ENCODE measurements at regions not wholly inside any gene's neighbourhood (a gene's known extent, or its start where the extent isn't known, plus 50 kb on each side); places are given as distances from the start of the nearest gene placed in this dataset.

DNA sequence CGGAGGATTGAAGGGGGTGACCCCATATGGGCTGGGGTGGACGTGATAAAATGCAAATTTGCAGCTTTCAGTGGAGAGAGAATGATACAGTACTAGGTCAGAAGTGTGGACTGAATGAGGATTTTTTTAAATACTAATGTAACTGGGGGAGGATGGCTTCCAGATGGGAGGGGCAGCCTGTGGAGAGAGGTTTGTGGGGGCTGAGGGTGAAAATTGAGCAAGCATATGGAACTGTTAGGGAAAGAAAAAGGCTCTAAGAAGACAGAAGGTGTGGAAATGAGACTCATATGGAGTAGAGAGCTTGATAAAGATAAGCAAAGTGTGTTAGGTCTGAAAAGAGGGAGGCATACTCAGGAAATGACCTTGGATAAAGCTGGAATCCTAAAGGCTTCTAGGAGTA is 926.4 kb downstream of the IGSF11 start:
- Mint-ChIP-seq H3K27me3 (ENCODE audit: low read depth, unreplicated experiment) (no peaks in the 10 kb centered on the region), H3K4me1 (ENCODE audit: low read depth, unreplicated experiment) (peaks cover 13% of the 10 kb centered on the region), H3K4me3 (ENCODE audit: unreplicated experiment) (no peak overlapping the region), H3K36me3 (ENCODE audit: low read depth, unreplicated experiment) (no peaks in the 10 kb centered on the region), H3K9me3 (ENCODE audit: unreplicated experiment) (no peaks in the 10 kb centered on the region), H3K27ac (ENCODE audit: unreplicated experiment) (no peak overlapping the region)
- no peak for DNase-seq (ENCODE audit: low read depth)
- Histone ChIP-seq H3K27ac (ENCODE audit: low read depth, low read length) (no peak overlapping the region), H3K79me2 (ENCODE audit: insufficient read depth, low read length) (no peaks in the 10 kb centered on the region), H2AFZ (ENCODE audit: low read depth, low read length) (no peak overlapping the region), H4K20me1 (ENCODE audit: insufficient read depth, low read length) (no peaks in the 10 kb centered on the region), H3K36me3 (ENCODE audit: insufficient read depth, low read length) (no peaks in the 10 kb centered on the region), H3K4me2 (ENCODE audit: low read length) (no peak overlapping the region), H3K9ac (ENCODE audit: low read length) (no peak overlapping the region), H3K4me1 (ENCODE audit: insufficient read depth, low read length) (no peaks in the 10 kb centered on the region), H3K9me3 (ENCODE audit: insufficient read depth, low read depth, low read length) (no peaks in the 10 kb centered on the region), H3K4me3 (ENCODE audit: insufficient read depth, low read depth, low read length) (no peak overlapping the region), H3K27me3 (ENCODE audit: insufficient read depth, low read length) (no peaks in the 10 kb centered on the region)
- no peak for FAIRE-seq
- TF ChIP-seq EZH2 (IDR thresholded peaks at IDR 0.05; ENCODE audit: insufficient read depth, low read length) = no peak
- TF ChIP-seq, protein P1, sequence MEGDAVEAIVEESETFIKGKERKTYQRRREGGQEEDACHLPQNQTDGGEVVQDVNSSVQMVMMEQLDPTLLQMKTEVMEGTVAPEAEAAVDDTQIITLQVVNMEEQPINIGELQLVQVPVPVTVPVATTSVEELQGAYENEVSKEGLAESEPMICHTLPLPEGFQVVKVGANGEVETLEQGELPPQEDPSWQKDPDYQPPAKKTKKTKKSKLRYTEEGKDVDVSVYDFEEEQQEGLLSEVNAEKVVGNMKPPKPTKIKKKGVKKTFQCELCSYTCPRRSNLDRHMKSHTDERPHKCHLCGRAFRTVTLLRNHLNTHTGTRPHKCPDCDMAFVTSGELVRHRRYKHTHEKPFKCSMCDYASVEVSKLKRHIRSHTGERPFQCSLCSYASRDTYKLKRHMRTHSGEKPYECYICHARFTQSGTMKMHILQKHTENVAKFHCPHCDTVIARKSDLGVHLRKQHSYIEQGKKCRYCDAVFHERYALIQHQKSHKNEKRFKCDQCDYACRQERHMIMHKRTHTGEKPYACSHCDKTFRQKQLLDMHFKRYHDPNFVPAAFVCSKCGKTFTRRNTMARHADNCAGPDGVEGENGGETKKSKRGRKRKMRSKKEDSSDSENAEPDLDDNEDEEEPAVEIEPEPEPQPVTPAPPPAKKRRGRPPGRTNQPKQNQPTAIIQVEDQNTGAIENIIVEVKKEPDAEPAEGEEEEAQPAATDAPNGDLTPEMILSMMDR (IDR thresholded peaks at IDR 0.05; ENCODE audit: insufficient read depth, low read depth, low read length) = no peak

DNA sequence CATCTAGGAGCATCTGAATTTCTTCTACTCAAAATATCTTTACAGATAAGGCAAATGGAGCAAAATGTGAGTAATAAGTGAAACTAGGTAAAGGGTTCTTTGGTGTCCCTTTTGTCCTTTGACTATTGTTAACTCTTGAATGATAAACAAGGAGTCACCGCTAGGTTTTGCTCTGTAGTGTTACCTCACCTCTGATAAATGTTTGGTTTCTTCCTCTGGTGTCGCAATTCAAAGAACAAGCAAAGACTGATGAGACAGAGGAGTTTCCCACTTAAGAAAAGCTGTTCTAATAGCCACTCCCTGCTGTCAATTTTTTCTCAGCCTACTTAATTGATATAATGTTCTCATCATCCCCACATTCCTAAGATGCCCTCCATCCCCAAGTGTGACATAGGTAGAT is 925.9 kb downstream of the IGSF11 start:
- no peaks in the 10 kb centered on the region for H3K36me3 ChIP-seq (ENCODE audit: insufficient read depth, low read length)
- no peak overlapping the region for H3K4me3 ChIP-seq (ENCODE audit: insufficient read depth, low read depth, low read length)
- H3K4me3 Mint-ChIP-seq (ENCODE audit: unreplicated experiment) = no peak overlapping the region
- no peaks in the 10 kb centered on the region for H3K9me3 ChIP-seq (ENCODE audit: insufficient read depth, low read depth, low read length)
- no peaks in the 10 kb centered on the region for H3K27me3 Mint-ChIP-seq (ENCODE audit: low read depth, unreplicated experiment)
- H3K9me3 Mint-ChIP-seq (ENCODE audit: unreplicated experiment) = no peaks in the 10 kb centered on the region
- no peak overlapping the region for H2AFZ ChIP-seq (ENCODE audit: low read depth, low read length)
- H3K36me3 Mint-ChIP-seq (ENCODE audit: low read depth, unreplicated experiment) = no peaks in the 10 kb centered on the region
- no peak overlapping the region for H3K4me2 ChIP-seq (ENCODE audit: low read length)
- no peaks in the 10 kb centered on the region for H3K27me3 ChIP-seq (ENCODE audit: insufficient read depth, low read length)
- no peak for FAIRE-seq
- TF ChIP-seq, protein P1 (IDR thresholded peaks at IDR 0.05; ENCODE audit: insufficient read depth, low read depth, low read length) = no peak
- peaks cover 12% of the 10 kb centered on the region for H3K4me1 Mint-ChIP-seq (ENCODE audit: low read depth, unreplicated experiment)
- H3K9ac ChIP-seq (ENCODE audit: low read length) = no peak overlapping the region
- DNase-seq (ENCODE audit: low read depth) = no peak
- H3K27ac Mint-ChIP-seq (ENCODE audit: unreplicated experiment) = peak overlapping the region; percentile 27
- H3K4me1 ChIP-seq (ENCODE audit: insufficient read depth, low read length) = no peaks in the 10 kb centered on the region
- no peaks in the 10 kb centered on the region for H4K20me1 ChIP-seq (ENCODE audit: insufficient read depth, low read length)
- no peak overlapping the region for H3K27ac ChIP-seq (ENCODE audit: low read depth, low read length)
- H3K79me2 ChIP-seq (ENCODE audit: insufficient read depth, low read length) = no peaks in the 10 kb centered on the region

DNA sequence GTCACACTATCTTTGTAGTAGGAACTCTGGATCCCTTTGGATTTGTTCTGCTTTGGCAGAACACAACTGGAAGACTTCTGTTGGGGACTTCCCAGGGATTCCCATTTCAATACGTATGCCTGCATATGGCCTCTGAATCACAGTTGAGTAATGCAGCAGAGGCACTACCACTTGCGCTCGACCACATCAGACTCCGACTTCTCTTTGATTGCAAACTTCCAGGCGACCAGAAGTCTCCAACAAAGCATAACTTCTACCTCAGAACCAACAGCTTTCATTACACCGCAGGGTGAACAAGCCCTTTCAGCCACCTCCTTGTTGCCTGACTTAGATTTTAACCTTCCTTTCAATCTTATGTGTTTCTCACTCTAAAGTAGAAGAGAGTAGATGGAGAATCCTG is 924.4 kb downstream of the IGSF11 start:
- H4K20me1 ChIP-seq (ENCODE audit: insufficient read depth, low read length) = no peaks in the 10 kb centered on the region
- no peak overlapping the region for H3K4me2 ChIP-seq (ENCODE audit: low read length)
- DNase-seq (ENCODE audit: low read depth) = peak; percentile 42
- H3K9me3 Mint-ChIP-seq (ENCODE audit: unreplicated experiment) = peaks cover 2% of the 10 kb centered on the region
- no peak overlapping the region for H3K27ac ChIP-seq (ENCODE audit: low read depth, low read length)
- peaks cover 12% of the 10 kb centered on the region for H3K4me1 Mint-ChIP-seq (ENCODE audit: low read depth, unreplicated experiment)
- no peaks in the 10 kb centered on the region for H3K9me3 ChIP-seq (ENCODE audit: insufficient read depth, low read depth, low read length)
- no peak overlapping the region for H3K9ac ChIP-seq (ENCODE audit: low read length)
- no peaks in the 10 kb centered on the region for H3K27me3 ChIP-seq (ENCODE audit: insufficient read depth, low read length)
- H3K27me3 Mint-ChIP-seq (ENCODE audit: low read depth, unreplicated experiment) = no peaks in the 10 kb centered on the region
- FAIRE-seq = no peak
- no peaks in the 10 kb centered on the region for H3K4me1 ChIP-seq (ENCODE audit: insufficient read depth, low read length)
- H3K4me3 ChIP-seq (ENCODE audit: insufficient read depth, low read depth, low read length) = no peak overlapping the region
- peak overlapping the region; percentile 76 for H3K27ac Mint-ChIP-seq (ENCODE audit: unreplicated experiment)
- no peak overlapping the region for H3K4me3 Mint-ChIP-seq (ENCODE audit: unreplicated experiment)
- no peaks in the 10 kb centered on the region for H3K36me3 ChIP-seq (ENCODE audit: insufficient read depth, low read length)
- TF ChIP-seq EZH2 (IDR thresholded peaks at IDR 0.05; ENCODE audit: insufficient read depth, low read length) = no peak
- TF ChIP-seq, protein P1 (IDR thresholded peaks at IDR 0.05; ENCODE audit: insufficient read depth, low read depth, low read length) = no peak
- H3K36me3 Mint-ChIP-seq (ENCODE audit: low read depth, unreplicated experiment) = no peaks in the 10 kb centered on the region
- H2AFZ ChIP-seq (ENCODE audit: low read depth, low read length) = no peak overlapping the region
- H3K79me2 ChIP-seq (ENCODE audit: insufficient read depth, low read length) = no peaks in the 10 kb centered on the region

Data from astrocyte (in vitro differentiated cells and primary cell).